HEK293 (cell line): ENCODE measurements at regions not wholly inside any gene's neighbourhood (a gene's known extent, or its start where the extent isn't known, plus 50 kb on each side); places are given as distances from the start of the nearest gene placed in this dataset.

ENCODE experiments used
- CTCF ChIA-PET: fragments of 350-600 bp; formaldehyde crosslinking; extraction: SDS; loops from one replicate; lab custom pipeline; 2021; ENCODE audit warnings: antibody characterized with exemption; lab: Yijun Ruan, JAX
- POLR2A ChIA-PET: fragments of 300-600 bp; formaldehyde crosslinking; extraction: SDS; loops from one replicate; lab custom pipeline; 2020; ENCODE audit warnings: antibody characterized with exemption, inconsistent platforms; lab: Yijun Ruan, JAX
- H3K27ac ChIP-seq: fragments of 200-500 bp; sonication (Bioruptor generic); 2 replicates; pipeline ENCODE4 v1.5.1; 2014; ENCODE audit warnings: low read depth, low read length, control low read depth, inconsistent platforms; ENCODE audit errors: extremely low read depth
- H3K36me3 ChIP-seq, 2 experiments: fragments of 200-500 bp in 1 of 2; sonication (Bioruptor generic) in 1 of 2; 1 replicate in 1 of 2; 2 replicates in 1 of 2; pipeline ENCODE4 v1.5.1; 2014 to 2017; ENCODE audit warnings: inconsistent platforms in 2 of 2, low read length in 2 of 2; ENCODE audit not compliant: control insufficient read depth in 2 of 2, insufficient read depth in 1 of 2
- H3K4me1 ChIP-seq: fragments of 200-500 bp; sonication (Bioruptor generic); 2 replicates; pipeline ENCODE4 v1.5.1; 2014; ENCODE audit warnings: mild to moderate bottlenecking, low read length, inconsistent platforms; ENCODE audit not compliant: control insufficient read depth, insufficient read depth
- H3K4me3 ChIP-seq: 2 replicates; pipeline ENCODE4 v1.5.1; 2011; ENCODE audit warnings: low read depth, mild to moderate bottlenecking, control low read depth, low read length, moderate library complexity
- H3K9me3 ChIP-seq: fragments of 200-500 bp; sonication (Bioruptor generic); 2 replicates; pipeline ENCODE4 v1.5.1; 2014; ENCODE audit warnings: low read depth, low read length, inconsistent platforms; ENCODE audit not compliant: control insufficient read depth, insufficient read depth
- FEZF1 ChIP-seq: fragments of 450-650 bp; formaldehyde crosslinking; IDR thresholded peaks from 2 replicates; pipeline ENCODE4 v1.5.1; 2016; ENCODE audit warnings: missing biosample characterization, missing genetic modification characterization
- KLF7 ChIP-seq: fragments of 450-650 bp; formaldehyde crosslinking; IDR thresholded peaks from 2 replicates; pipeline ENCODE4 v1.5.1; 2016; ENCODE audit warnings: missing biosample characterization, missing genetic modification characterization, borderline replicate concordance
- REPIN1 ChIP-seq: fragments of 450-650 bp; formaldehyde crosslinking; IDR thresholded peaks from 2 replicates; pipeline ENCODE4 v1.5.1; 2017; ENCODE audit warnings: missing biosample characterization, missing genetic modification characterization, low read depth
- TSHZ1 ChIP-seq: fragments of 450-650 bp; formaldehyde crosslinking; IDR thresholded peaks from 2 replicates; pipeline ENCODE4 v1.5.1; 2016; ENCODE audit warnings: missing biosample characterization, missing genetic modification characterization, borderline replicate concordance
- WT1 ChIP-seq: fragments of 450-650 bp; formaldehyde crosslinking; IDR thresholded peaks from 2 replicates; pipeline ENCODE4 v1.5.1; 2016; ENCODE audit warnings: missing biosample characterization, missing genetic modification characterization
- YY1 ChIP-seq: fragments of 450-650 bp; formaldehyde crosslinking; IDR thresholded peaks from 2 replicates; pipeline ENCODE4 v1.5.1; 2018; ENCODE audit warnings: missing biosample characterization, missing genetic modification characterization
- ZBTB1 ChIP-seq: fragments of 450-650 bp; formaldehyde crosslinking; IDR thresholded peaks from 2 replicates; pipeline ENCODE4 v1.5.1; 2016; ENCODE audit warnings: missing biosample characterization, missing genetic modification characterization
- ZFP37 ChIP-seq: fragments of 450-650 bp; formaldehyde crosslinking; IDR thresholded peaks from 2 replicates; pipeline ENCODE4 v1.5.1; 2016; ENCODE audit warnings: missing biosample characterization, missing genetic modification characterization
- ZNF112 ChIP-seq: fragments of 450-650 bp; formaldehyde crosslinking; IDR thresholded peaks from 2 replicates; pipeline ENCODE4 v1.5.0; 2017; ENCODE audit warnings: missing biosample characterization, missing genetic modification characterization
- ZNF138 ChIP-seq: fragments of 450-650 bp; formaldehyde crosslinking; IDR thresholded peaks from 2 replicates; pipeline ENCODE4 v1.5.1; 2016; ENCODE audit warnings: missing biosample characterization, missing genetic modification characterization, borderline replicate concordance
- ZNF184 ChIP-seq: fragments of 450-650 bp; IDR thresholded peaks from 2 replicates; pipeline ENCODE4 v1.5.1; 2018; ENCODE audit warnings: missing biosample characterization, mild to moderate bottlenecking, missing genetic modification characterization
- ZNF2 ChIP-seq: fragments of 450-650 bp; formaldehyde crosslinking; IDR thresholded peaks from 2 replicates; pipeline ENCODE4 v1.5.1; 2016; ENCODE audit warnings: missing biosample characterization, missing genetic modification characterization
- ZNF211 ChIP-seq: fragments of 450-650 bp; formaldehyde crosslinking; IDR thresholded peaks from 2 replicates; pipeline ENCODE4 v1.5.1; 2016; ENCODE audit warnings: low read depth, missing biosample characterization, missing genetic modification characterization
- ZNF248 ChIP-seq: fragments of 450-650 bp; formaldehyde crosslinking; IDR thresholded peaks from 2 replicates; pipeline ENCODE4 v1.5.1; 2017; ENCODE audit warnings: missing biosample characterization, missing genetic modification characterization
- ZNF324 ChIP-seq: fragments of 450-650 bp; formaldehyde crosslinking; IDR thresholded peaks from 2 replicates; pipeline ENCODE4 v1.5.1; 2016; ENCODE audit warnings: missing biosample characterization, missing genetic modification characterization
- ZNF362 ChIP-seq: fragments of 450-650 bp; formaldehyde crosslinking; IDR thresholded peaks from 2 replicates; pipeline ENCODE4 v1.5.1; 2016; ENCODE audit warnings: missing biosample characterization, missing genetic modification characterization
- ZNF426 ChIP-seq: fragments of 450-650 bp; formaldehyde crosslinking; IDR thresholded peaks from 2 replicates; pipeline ENCODE4 v1.5.1; 2017; ENCODE audit warnings: missing biosample characterization, missing genetic modification characterization, mild to moderate bottlenecking, inconsistent platforms, moderate library complexity
- ZNF610 ChIP-seq: fragments of 450-650 bp; formaldehyde crosslinking; IDR thresholded peaks from 2 replicates; pipeline ENCODE4 v1.5.1; 2016; ENCODE audit warnings: missing biosample characterization, missing genetic modification characterization, borderline replicate concordance
- ZNF76 ChIP-seq: fragments of 450-650 bp; formaldehyde crosslinking; IDR thresholded peaks from 2 replicates; pipeline ENCODE4; 2016; ENCODE audit warnings: low read depth, missing biosample characterization, missing genetic modification characterization, borderline replicate concordance
- ZNF792 ChIP-seq: fragments of 450-650 bp; formaldehyde crosslinking; IDR thresholded peaks from 2 replicates; pipeline ENCODE4 v1.5.1; 2016; ENCODE audit warnings: missing biosample characterization, missing genetic modification characterization
- ZNF837 ChIP-seq: fragments of 450-650 bp; formaldehyde crosslinking; IDR thresholded peaks from 2 replicates; pipeline ENCODE4 v1.5.1; 2016; ENCODE audit warnings: missing biosample characterization, missing genetic modification characterization
- ZSCAN30 ChIP-seq: fragments of 450-650 bp; IDR thresholded peaks from 2 replicates; pipeline ENCODE4 v1.5.1; 2018; ENCODE audit warnings: missing biosample characterization, mild to moderate bottlenecking, missing genetic modification characterization, moderate library complexity
- TF ChIP-seq, protein P1 (sequence below): fragments of 450-650 bp; formaldehyde crosslinking; IDR thresholded peaks from 2 replicates; pipeline ENCODE4 v1.5.1; 2016; ENCODE audit warnings: missing biosample characterization, missing genetic modification characterization
- TF ChIP-seq, protein P2 (sequence below): fragments of 450-650 bp; formaldehyde crosslinking; optimal IDR thresholded peaks from 2 replicates; pipeline ENCODE3; 2016; ENCODE audit warnings: missing biosample characterization, mild to moderate bottlenecking, missing genetic modification characterization
- TF ChIP-seq, protein P3 (sequence below): fragments of 450-650 bp; formaldehyde crosslinking; IDR thresholded peaks from 2 replicates; pipeline ENCODE4 v1.5.1; 2016; ENCODE audit warnings: missing biosample characterization, missing genetic modification characterization

GRCh38 chr5:39780347-39780746, 355.6 kb upstream of the DAB2 start (continued):
- TF ChIP-seq, protein P1, sequence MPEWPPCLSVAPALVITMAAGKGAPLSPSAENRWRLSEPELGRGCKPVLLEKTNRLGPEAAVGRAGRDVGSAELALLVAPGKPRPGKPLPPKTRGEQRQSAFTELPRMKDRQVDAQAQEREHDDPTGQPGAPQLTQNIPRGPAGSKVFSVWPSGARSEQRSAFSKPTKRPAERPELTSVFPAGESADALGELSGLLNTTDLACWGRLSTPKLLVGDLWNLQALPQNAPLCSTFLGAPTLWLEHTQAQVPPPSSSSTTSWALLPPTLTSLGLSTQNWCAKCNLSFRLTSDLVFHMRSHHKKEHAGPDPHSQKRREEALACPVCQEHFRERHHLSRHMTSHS (tag by site-specific recombination): no peak
- no peak for TF ChIP-seq FEZF1 (tag by site-specific recombination)
- TF ChIP-seq ZSCAN30 (tag by site-specific recombination): no peak
- TF ChIP-seq ZNF248 (tag by site-specific recombination): no peak
- TF ChIP-seq ZBTB1 (tag by site-specific recombination): no peak
- TF ChIP-seq ZNF76: no peak

- Histone ChIP-seq H3K4me1 (no peaks in the 10 kb centered on the region), H3K4me3 (no peak overlapping the region), H3K9me3 (no peaks in the 10 kb centered on the region; the same call in 1 of the 2 replicates), H3K36me3 (no peaks in the 10 kb centered on the region), H3K27ac (no peak overlapping the region)
- CTCF ChIA-PET: no interaction called here
- POLR2A ChIA-PET: no interaction called here
- TF ChIP-seq ZNF184 (tag by site-specific recombination): no peak
- TF ChIP-seq WT1: no peak
- TF ChIP-seq, protein P2, sequence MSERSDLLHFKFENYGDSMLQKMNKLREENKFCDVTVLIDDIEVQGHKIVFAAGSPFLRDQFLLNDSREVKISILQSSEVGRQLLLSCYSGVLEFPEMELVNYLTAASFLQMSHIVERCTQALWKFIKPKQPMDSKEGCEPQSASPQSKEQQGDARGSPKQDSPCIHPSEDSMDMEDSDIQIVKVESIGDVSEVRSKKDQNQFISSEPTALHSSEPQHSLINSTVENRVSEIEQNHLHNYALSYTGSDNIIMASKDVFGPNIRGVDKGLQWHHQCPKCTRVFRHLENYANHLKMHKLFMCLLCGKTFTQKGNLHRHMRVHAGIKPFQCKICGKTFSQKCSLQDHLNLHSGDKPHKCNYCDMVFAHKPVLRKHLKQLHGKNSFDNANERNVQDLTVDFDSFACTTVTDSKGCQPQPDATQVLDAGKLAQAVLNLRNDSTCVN (tag by site-specific recombination): no peak
- no peak for TF ChIP-seq REPIN1
- no peak for TF ChIP-seq FEZF1 (tag by site-specific recombination)
- no peak for TF ChIP-seq ZNF837 (tag by site-specific recombination)
- TF ChIP-seq ZFP37 (tag by site-specific recombination): no peak
- no peak for TF ChIP-seq YY1
- TF ChIP-seq TSHZ1 (tag by site-specific recombination): no peak
- no peak for TF ChIP-seq ZNF138 (tag by site-specific recombination)
- TF ChIP-seq ZNF426 (tag by site-specific recombination): no peak
- TF ChIP-seq ZNF211 (tag by site-specific recombination): no peak
- no peak for TF ChIP-seq ZNF792 (tag by site-specific recombination)
- no peak for TF ChIP-seq ZNF112 (tag by site-specific recombination)
- no peak for TF ChIP-seq ZNF2 (tag by site-specific recombination)
- TF ChIP-seq ZNF610: no peak
- TF ChIP-seq ZNF362 (tag by site-specific recombination): no peak
- no peak for TF ChIP-seq ZNF324 (tag by site-specific recombination)
- TF ChIP-seq, protein P3, sequence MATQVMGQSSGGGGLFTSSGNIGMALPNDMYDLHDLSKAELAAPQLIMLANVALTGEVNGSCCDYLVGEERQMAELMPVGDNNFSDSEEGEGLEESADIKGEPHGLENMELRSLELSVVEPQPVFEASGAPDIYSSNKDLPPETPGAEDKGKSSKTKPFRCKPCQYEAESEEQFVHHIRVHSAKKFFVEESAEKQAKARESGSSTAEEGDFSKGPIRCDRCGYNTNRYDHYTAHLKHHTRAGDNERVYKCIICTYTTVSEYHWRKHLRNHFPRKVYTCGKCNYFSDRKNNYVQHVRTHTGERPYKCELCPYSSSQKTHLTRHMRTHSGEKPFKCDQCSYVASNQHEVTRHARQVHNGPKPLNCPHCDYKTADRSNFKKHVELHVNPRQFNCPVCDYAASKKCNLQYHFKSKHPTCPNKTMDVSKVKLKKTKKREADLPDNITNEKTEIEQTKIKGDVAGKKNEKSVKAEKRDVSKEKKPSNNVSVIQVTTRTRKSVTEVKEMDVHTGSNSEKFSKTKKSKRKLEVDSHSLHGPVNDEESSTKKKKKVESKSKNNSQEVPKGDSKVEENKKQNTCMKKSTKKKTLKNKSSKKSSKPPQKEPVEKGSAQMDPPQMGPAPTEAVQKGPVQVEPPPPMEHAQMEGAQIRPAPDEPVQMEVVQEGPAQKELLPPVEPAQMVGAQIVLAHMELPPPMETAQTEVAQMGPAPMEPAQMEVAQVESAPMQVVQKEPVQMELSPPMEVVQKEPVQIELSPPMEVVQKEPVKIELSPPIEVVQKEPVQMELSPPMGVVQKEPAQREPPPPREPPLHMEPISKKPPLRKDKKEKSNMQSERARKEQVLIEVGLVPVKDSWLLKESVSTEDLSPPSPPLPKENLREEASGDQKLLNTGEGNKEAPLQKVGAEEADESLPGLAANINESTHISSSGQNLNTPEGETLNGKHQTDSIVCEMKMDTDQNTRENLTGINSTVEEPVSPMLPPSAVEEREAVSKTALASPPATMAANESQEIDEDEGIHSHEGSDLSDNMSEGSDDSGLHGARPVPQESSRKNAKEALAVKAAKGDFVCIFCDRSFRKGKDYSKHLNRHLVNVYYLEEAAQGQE: no peak
- TF ChIP-seq KLF7: no peak
These were observed 355.1 kb upstream of the DAB2 start for GRCh38 chr5:39779831-39780230.
